ENCODE measurements at regions not wholly inside any gene's neighbourhood (a gene's known extent, or its start where the extent isn't known, plus 50 kb on each side); places are given as distances from the start of the nearest gene placed in this dataset.

- no peaks in the 10 kb centered on the region for H3K4me1 ChIP-seq (replicated peaks)
- no peak overlapping the region for H3K27ac ChIP-seq
- no peaks in the 10 kb centered on the region for H3K36me3 ChIP-seq
- no peaks in the 10 kb centered on the region for H3K9me3 ChIP-seq (replicated peaks)
- no peak for DNase-seq (ENCODE audit: low read depth in 1 of 2, low spot score in 2 of 2)
- no peak overlapping the region for H3K4me3 ChIP-seq
- no peaks in the 10 kb centered on the region for H3K27me3 ChIP-seq (replicated peaks)
These were observed 416.8 kb downstream of the TMEM38B start for GRCh38 chr9:106111039-106111730.

- DNase-seq (ENCODE audit: low read depth in 1 of 2, low spot score in 2 of 2), result no peak
- Histone ChIP-seq H3K27ac (no peak overlapping the region), H3K4me3 (no peak overlapping the region), H3K36me3 (no peaks in the 10 kb centered on the region), H3K27me3 (replicated peaks) (no peaks in the 10 kb centered on the region), H3K9me3 (replicated peaks) (no peaks in the 10 kb centered on the region), H3K4me1 (replicated peaks) (no peaks in the 10 kb centered on the region)
These were observed 418.6 kb downstream of the TMEM38B start for GRCh38 chr9:106112935-106113334.

GRCh38 chr9:106119176-106119575 is 424.8 kb downstream of the TMEM38B start:
- DNase-seq (ENCODE audit: low read depth in 1 of 2, low spot score in 2 of 2), result no peak
- Histone ChIP-seq H3K36me3 (no peaks in the 10 kb centered on the region), H3K9me3 (replicated peaks) (no peaks in the 10 kb centered on the region), H3K27me3 (replicated peaks) (no peaks in the 10 kb centered on the region), H3K27ac (no peak overlapping the region), H3K4me3 (no peak overlapping the region), H3K4me1 (replicated peaks) (no peaks in the 10 kb centered on the region)

- DNase-seq (ENCODE audit: low read depth in 1 of 2, low spot score in 2 of 2), result no peak
- Histone ChIP-seq H3K9me3 (replicated peaks) (no peaks in the 10 kb centered on the region), H3K27me3 (replicated peaks) (no peaks in the 10 kb centered on the region), H3K4me3 (no peak overlapping the region), H3K27ac (no peak overlapping the region), H3K36me3 (no peaks in the 10 kb centered on the region), H3K4me1 (replicated peaks) (no peaks in the 10 kb centered on the region)
These were observed 425.7 kb downstream of the TMEM38B start for GRCh38 chr9:106120071-106120470.

- Histone ChIP-seq H3K4me1 (replicated peaks) (no peaks in the 10 kb centered on the region), H3K27ac (no peak overlapping the region), H3K27me3 (replicated peaks) (no peaks in the 10 kb centered on the region), H3K36me3 (no peaks in the 10 kb centered on the region), H3K9me3 (replicated peaks) (no peaks in the 10 kb centered on the region), H3K4me3 (no peak overlapping the region)
- DNase-seq (ENCODE audit: low read depth in 1 of 2, low spot score in 2 of 2), result no peak
These were observed 433.4 kb downstream of the TMEM38B start for GRCh38 chr9:106127776-106128175.

- no peaks in the 10 kb centered on the region for H3K4me1 ChIP-seq (replicated peaks)
- DNase-seq (ENCODE audit: low read depth in 1 of 2, low spot score in 2 of 2), result no peak
- H3K36me3 ChIP-seq, result no peaks in the 10 kb centered on the region
- no peak overlapping the region for H3K27ac ChIP-seq
- H3K4me3 ChIP-seq, result no peak overlapping the region
- no peaks in the 10 kb centered on the region for H3K9me3 ChIP-seq (replicated peaks)
- no peaks in the 10 kb centered on the region for H3K27me3 ChIP-seq (replicated peaks)
These were observed 436.0 kb downstream of the TMEM38B start for GRCh38 chr9:106130374-106130773.

- no peaks in the 10 kb centered on the region for H3K9me3 ChIP-seq (replicated peaks)
- no peaks in the 10 kb centered on the region for H3K36me3 ChIP-seq
- no peak for DNase-seq (ENCODE audit: low read depth in 1 of 2, low spot score in 2 of 2)
- no peaks in the 10 kb centered on the region for H3K4me1 ChIP-seq (replicated peaks)
- H3K27me3 ChIP-seq (replicated peaks), result no peaks in the 10 kb centered on the region; the same call in 1 of the 2 replicates
- H3K4me3 ChIP-seq, result no peak overlapping the region
- H3K27ac ChIP-seq, result no peak overlapping the region
These were observed 449.4 kb downstream of the TMEM38B start for GRCh38 chr9:106143781-106144180.

- H3K4me1 ChIP-seq (replicated peaks), result no peaks in the 10 kb centered on the region
- no peaks in the 10 kb centered on the region; the same call in 1 of the 2 replicates for H3K27me3 ChIP-seq (replicated peaks)
- no peak overlapping the region for H3K27ac ChIP-seq
- DNase-seq (ENCODE audit: low read depth in 1 of 2, low spot score in 2 of 2), result no peak
- no peak overlapping the region for H3K4me3 ChIP-seq
- no peaks in the 10 kb centered on the region for H3K9me3 ChIP-seq (replicated peaks)
- no peaks in the 10 kb centered on the region for H3K36me3 ChIP-seq
These were observed 451.9 kb downstream of the TMEM38B start for GRCh38 chr9:106146066-106146840.

GRCh38 chr9:106146886-106147285 is 452.5 kb downstream of the TMEM38B start:
- H3K27me3 ChIP-seq (replicated peaks), result no peaks in the 10 kb centered on the region; the same call in 1 of the 2 replicates
- no peak for DNase-seq (ENCODE audit: low read depth in 1 of 2, low spot score in 2 of 2)
- H3K27ac ChIP-seq, result no peak overlapping the region
- no peaks in the 10 kb centered on the region for H3K36me3 ChIP-seq
- no peaks in the 10 kb centered on the region for H3K9me3 ChIP-seq (replicated peaks)
- no peak overlapping the region for H3K4me3 ChIP-seq
- no peaks in the 10 kb centered on the region for H3K4me1 ChIP-seq (replicated peaks)

GRCh38 chr9:106149956-106150355 is 455.6 kb downstream of the TMEM38B start:
- Histone ChIP-seq H3K27me3 (replicated peaks) (no peaks in the 10 kb centered on the region), H3K27ac (no peak overlapping the region), H3K4me3 (no peak overlapping the region), H3K4me1 (replicated peaks) (no peaks in the 10 kb centered on the region), H3K36me3 (no peaks in the 10 kb centered on the region), H3K9me3 (replicated peaks) (no peaks in the 10 kb centered on the region)
- DNase-seq (ENCODE audit: low read depth in 1 of 2, low spot score in 2 of 2), result no peak

GRCh38 chr9:106156465-106156864 is 462.1 kb downstream of the TMEM38B start:
- no peak overlapping the region for H3K27ac ChIP-seq

GRCh38 chr9:106172265-106172664 is 477.9 kb downstream of the TMEM38B start:
- Histone ChIP-seq H3K27me3 (replicated peaks) (no peaks in the 10 kb centered on the region), H3K27ac (no peak overlapping the region), H3K4me3 (no peak overlapping the region), H3K9me3 (replicated peaks) (0 out of 2 replicates have a peak, but pooled peaks cover 2% of the 10 kb centered on the region), H3K36me3 (no peaks in the 10 kb centered on the region), H3K4me1 (replicated peaks) (no peaks in the 10 kb centered on the region)
- DNase-seq (ENCODE audit: low read depth in 1 of 2, low spot score in 2 of 2), result no peak

More at GRCh38 chr9:106156465-106156864, 462.1 kb downstream of the TMEM38B start:
- no peaks in the 10 kb centered on the region for H3K9me3 ChIP-seq (replicated peaks)
- DNase-seq (ENCODE audit: low read depth in 1 of 2, low spot score in 2 of 2), result no peak
- no peaks in the 10 kb centered on the region for H3K27me3 ChIP-seq (replicated peaks)
- no peaks in the 10 kb centered on the region for H3K36me3 ChIP-seq
- no peak overlapping the region for H3K4me3 ChIP-seq
- no peaks in the 10 kb centered on the region for H3K4me1 ChIP-seq (replicated peaks)

GRCh38 chr9:106174346-106174745 is 480.0 kb downstream of the TMEM38B start:
- Histone ChIP-seq H3K27ac (no peak overlapping the region), H3K36me3 (no peaks in the 10 kb centered on the region), H3K9me3 (replicated peaks) (0 out of 2 replicates have a peak, but pooled peaks cover 2% of the 10 kb centered on the region), H3K4me3 (no peak overlapping the region), H3K4me1 (replicated peaks) (no peaks in the 10 kb centered on the region), H3K27me3 (replicated peaks) (no peaks in the 10 kb centered on the region)
- no peak for DNase-seq (ENCODE audit: low read depth in 1 of 2, low spot score in 2 of 2)

- DNase-seq (ENCODE audit: low read depth in 1 of 2, low spot score in 2 of 2), result no peak
- Histone ChIP-seq H3K9me3 (replicated peaks) (no peaks in the 10 kb centered on the region), H3K36me3 (no peaks in the 10 kb centered on the region), H3K27ac (no peak overlapping the region), H3K27me3 (replicated peaks) (no peaks in the 10 kb centered on the region), H3K4me3 (no peak overlapping the region), H3K4me1 (replicated peaks) (no peaks in the 10 kb centered on the region)
These were observed 482.9 kb downstream of the TMEM38B start for GRCh38 chr9:106177216-106177615.
